Motor neuron (in vitro differentiated cells): ENCODE measurements at regions not wholly inside any gene's neighbourhood (a gene's known extent, or its start where the extent isn't known, plus 50 kb on each side); places are given as distances from the start of the nearest gene placed in this dataset.

Source experiments
- ATAC-seq, 8 experiments: fragments of 200-7000 bp; cut with Tn5 transposase; replicated peaks in 6 of 8; 2 replicates each; pipeline ENCODE4 v1.8.0; 2021; ENCODE audit warnings: mild to moderate bottlenecking in 8 of 8, moderate library complexity in 8 of 8
- H3K27ac ChIP-seq, 2 donors: fragments of 250-450 bp; sonication (Bioruptor Pico); 2 replicates each; pipeline ENCODE4 v1.9.0; 2021; ENCODE audit warnings: antibody characterized with exemption in 2 of 2, mild to moderate bottlenecking in 2 of 2, moderate library complexity in 1 of 2
- H3K4me1 ChIP-seq, 2 donors: fragments of 250-450 bp; sonication (Bioruptor Pico); replicated peaks in 1 of 2; 2 replicates each; pipeline ENCODE4 v1.6.1; 2021; ENCODE audit warnings: antibody characterized with exemption in 2 of 2, mild to moderate bottlenecking in 2 of 2, moderate library complexity in 1 of 2
- H3K4me3 ChIP-seq, 5 donors: fragments of 250-450 bp; sonication (Bioruptor Pico); 2 replicates each; pipeline ENCODE4 v1.9.0; 2021; ENCODE audit warnings: antibody characterized with exemption in 5 of 5, mild to moderate bottlenecking in 5 of 5, moderate library complexity in 4 of 5
- WGBS, 10 experiments: fragments of 450-650 bp; shearing (Covaris generic); methylation state at CpG; one replicate each; pipeline ENCODE4 v1.0.0; 2022; 5-methylcytosine and 5-hydroxymethylcytosine counted together
- in situ Hi-C, 9 experiments: fragments of 400-800 bp; cut with MboI; loops; one replicate each; pipeline ENCODE4 v1.15.0; 2021; ENCODE audit warnings: low sequenced_read_pairs in 9 of 9, low pct_unique_long_range_greater_than_20kb in 2 of 9; ENCODE audit not compliant: unreplicated experiment in 9 of 9

DNA sequence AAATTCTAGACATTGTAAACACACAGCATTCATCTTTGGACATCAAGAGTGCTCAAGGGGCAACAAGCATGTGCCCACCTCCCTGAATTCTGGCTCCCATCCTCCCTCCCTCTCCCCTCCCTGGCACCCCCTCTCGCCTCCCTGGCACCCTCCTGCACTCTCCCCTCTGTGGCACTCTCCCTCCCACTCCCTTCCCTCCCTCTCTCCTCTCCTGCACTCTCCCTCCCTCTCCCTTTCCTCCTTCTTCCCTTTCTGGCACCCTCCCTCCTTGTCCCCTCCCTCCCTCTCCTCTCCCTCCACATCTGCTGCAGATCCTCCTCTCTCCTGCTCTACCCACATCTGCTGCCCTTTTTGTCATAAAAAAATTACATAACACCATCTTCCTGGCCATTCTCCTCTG is 113.0 kb upstream of the SLC22A23 start:
- in situ Hi-C loops = no loop called here

DNA sequence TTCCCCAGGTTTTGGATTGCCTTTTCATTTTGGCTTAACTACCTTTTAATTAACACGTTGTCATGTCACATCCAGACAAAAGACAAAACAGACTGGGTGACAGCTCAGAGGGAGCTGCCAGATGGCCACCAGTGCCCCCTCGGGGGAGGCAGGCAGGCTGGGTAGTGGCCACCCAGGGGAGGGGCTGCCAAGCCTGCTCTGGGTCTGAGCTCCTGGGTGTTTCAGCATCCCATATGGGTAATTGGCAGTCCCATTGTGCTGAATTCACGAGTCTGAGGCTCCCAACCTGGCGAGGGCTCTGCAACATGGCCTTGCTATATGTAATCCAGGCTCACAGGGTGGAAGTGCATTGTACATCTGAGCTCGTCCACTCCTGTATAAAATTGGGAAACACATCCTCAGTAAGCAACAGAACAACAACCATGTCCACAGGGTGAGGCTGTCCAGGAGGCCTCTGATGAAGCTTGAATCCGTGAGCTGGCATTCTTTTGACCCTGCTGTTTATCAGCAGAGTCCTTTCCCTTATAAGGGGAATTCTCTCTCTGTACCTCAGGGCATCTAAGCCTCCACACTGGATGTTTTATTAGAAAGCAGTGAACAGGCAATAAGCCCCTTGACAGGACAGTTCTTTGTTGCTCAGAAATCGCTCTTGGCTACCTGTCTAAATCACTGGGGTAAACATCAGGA is 111.7 kb upstream of the SLC22A23 start:
- peak in 6 of 8 experiments; percentile 32 to 76 (median 48) for ATAC-seq
- 48 to 88% (median 71%) methylated on average over 1 to 6 of the region's 7 CpGs for WGBS, 10 experiments

More for the DNA sequence above, 113.0 kb upstream of the SLC22A23 start:
- H3K4me1 ChIP-seq = peaks cover 35 to 39% of the 10 kb centered on the region in 2 donors
- no peak overlapping the region for H3K4me3 ChIP-seq
- WGBS, 10 experiments = no CpG with 5 or more reads among the region's 1 CpG
- H3K27ac ChIP-seq = no peak overlapping the region
- peak in 1 of 8 experiments; percentile 38 for ATAC-seq

DNA sequence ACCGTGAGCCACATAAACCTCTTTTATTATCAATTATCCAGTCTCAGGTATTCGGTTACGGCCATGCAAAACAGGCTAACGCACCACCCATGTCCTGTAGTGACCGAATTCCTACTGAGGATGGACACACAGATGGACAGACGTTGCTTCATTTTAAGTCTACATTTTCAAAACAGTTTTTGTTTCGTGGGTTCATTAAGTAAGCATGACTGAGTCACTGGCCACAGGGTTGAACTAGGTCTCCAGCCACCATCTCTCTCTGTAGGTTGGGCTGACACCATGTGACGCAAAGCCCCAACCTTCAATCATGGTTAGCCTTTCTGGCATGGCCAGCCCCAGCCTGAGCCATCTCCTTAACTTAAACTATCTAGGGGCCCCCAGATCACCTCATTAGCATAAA is 110.0 kb upstream of the SLC22A23 start:
- Histone ChIP-seq H3K27ac (no peak overlapping the region), H3K4me3 (no peak overlapping the region), H3K4me1 (peaks cover 35 to 42% of the 10 kb centered on the region in 2 donors)
- in situ Hi-C loops = no loop called here
- 29 to 100% (median 91%) methylated on average over 2 to 6 of the region's 8 CpGs; no CpG with 5 or more reads in 4 of the 10 experiments for WGBS, 10 experiments
- no peak for ATAC-seq

More for the DNA sequence above, 111.7 kb upstream of the SLC22A23 start:
- no peak overlapping the region for H3K27ac ChIP-seq
- no peak overlapping the region for H3K4me3 ChIP-seq
- peaks cover 35 to 39% of the 10 kb centered on the region in 2 donors for H3K4me1 ChIP-seq
- in situ Hi-C loops = no loop called here

DNA sequence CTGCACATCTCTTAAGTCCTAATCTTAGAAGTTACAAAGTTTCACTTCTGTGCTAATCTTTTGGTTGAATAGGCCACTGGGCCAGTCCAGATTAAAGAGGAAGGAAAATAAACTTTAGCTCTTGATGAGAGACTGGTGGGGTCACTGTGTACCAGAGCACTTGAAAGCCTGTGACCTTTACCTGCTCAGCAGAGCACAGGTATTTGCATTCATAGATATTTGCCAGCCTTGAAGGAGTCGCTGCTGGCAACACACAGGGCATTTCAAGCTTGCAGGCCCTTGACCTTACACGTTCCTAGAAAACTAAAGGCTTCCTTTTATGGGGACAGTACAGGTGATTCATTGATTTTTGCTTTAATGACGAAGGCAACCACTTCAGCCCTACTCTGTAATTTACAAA is 108.4 kb upstream of the SLC22A23 start:
- H3K27ac ChIP-seq = no peak overlapping the region
- H3K4me1 ChIP-seq = peaks cover 25 to 41% of the 10 kb centered on the region in 2 donors
- ATAC-seq = no peak
- in situ Hi-C loops = no loop called here
- 56 to 95% (median 80%) methylated on average over 1 to 3 of the region's 3 CpGs; no CpG with 5 or more reads in 5 of the 10 experiments for WGBS, 10 experiments
- no peak overlapping the region for H3K4me3 ChIP-seq

DNA sequence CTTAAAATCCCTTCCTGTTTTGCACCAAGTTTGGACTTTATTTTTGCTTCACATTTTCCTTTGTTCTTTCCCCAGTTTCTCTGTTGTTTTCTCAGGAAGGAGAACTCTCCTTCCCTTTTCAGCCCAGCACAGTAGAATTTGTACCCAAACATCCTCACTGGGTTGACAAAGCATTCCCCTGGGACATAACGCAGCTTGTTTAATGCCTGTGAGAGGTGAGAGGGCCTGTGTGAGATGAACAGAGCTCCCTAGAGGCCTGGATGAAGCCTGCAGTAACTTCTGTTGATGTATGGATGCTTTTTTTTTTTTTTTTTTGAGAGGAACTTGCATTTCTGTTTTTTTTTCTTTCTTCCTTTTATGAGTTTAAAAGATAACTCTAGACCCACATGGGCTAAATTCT is 104.9 kb upstream of the SLC22A23 start:
- H3K27ac ChIP-seq = no peak overlapping the region
- WGBS, 10 experiments = 14 to 100% (median 63%) methylated on average over 1 of the region's 1 CpG
- no peak overlapping the region for H3K4me3 ChIP-seq
- in situ Hi-C loops = no loop called here
- peak in 5 of 8 experiments; percentile 74 to 98 (median 96) for ATAC-seq
- peaks cover 14 to 27% of the 10 kb centered on the region in 2 donors for H3K4me1 ChIP-seq

DNA sequence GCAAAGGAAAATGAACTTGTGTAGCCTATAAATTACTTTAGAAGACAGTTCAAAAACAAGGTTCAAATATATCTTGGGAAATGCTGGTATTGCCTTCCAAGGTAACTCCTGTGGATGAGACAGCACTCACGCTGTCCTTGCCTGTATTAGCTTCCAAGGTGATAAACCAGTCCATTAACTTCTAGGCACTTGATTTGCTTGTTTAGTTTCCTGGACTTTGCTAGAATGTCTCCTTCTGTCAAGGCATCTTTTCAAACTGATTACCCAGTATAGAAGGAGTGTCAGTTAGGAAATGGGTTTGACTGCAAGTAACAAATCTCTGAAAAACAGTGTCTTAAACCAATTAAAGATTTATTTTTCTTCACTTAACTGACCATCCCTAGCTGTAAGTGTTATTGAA is 103.4 kb upstream of the SLC22A23 start:
- no peak overlapping the region for H3K27ac ChIP-seq
- no peak overlapping the region for H3K4me3 ChIP-seq
- in situ Hi-C loops = no loop called here
- WGBS, 10 experiments = 50 to 100% (median 100%) methylated on average over 1 of the region's 1 CpG
- H3K4me1 ChIP-seq = peaks cover 7 to 21% of the 10 kb centered on the region in 2 donors
- ATAC-seq = no peak

DNA sequence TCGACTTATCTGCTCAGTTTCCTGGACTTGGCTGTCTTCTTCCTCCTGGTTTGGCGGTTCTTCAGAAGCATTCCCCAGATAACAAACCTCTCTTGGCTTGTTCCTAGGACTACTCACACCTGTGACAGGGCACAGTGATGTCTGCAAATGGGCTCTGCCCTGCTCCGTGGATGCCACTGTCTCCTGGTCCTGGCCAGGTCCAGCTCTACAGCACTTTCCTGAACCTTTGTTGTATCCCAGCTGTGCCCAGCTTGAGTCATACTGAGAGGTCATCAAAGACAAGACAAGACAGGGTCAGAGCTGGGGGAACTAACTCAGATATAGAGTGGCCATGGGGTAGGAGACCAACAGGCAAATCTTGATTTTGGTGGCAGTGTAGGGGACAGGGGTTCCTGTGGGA is 102.7 kb upstream of the SLC22A23 start:
- in situ Hi-C loops = no loop called here
- no peak overlapping the region for H3K27ac ChIP-seq
- no peak for ATAC-seq

DNA sequence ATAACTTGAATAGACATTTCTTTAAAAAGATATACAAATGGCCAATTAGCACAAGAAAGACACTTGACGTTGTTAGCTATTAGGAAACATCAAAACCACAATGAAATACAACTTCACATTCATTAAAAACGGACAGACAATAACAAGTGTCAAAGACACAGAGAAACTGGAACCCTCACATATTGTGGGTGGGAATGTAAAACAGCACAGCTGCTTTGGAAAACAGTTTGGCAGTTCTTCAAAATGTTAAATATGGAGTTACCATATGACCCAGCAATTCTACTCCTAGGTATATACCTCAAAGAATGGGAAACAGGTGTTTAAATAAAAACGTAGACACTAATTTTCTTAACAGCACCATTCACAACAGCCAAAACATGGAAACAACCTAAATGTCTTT is 100.5 kb upstream of the SLC22A23 start:
- H3K4me3 ChIP-seq = no peak overlapping the region
- no peak overlapping the region for H3K27ac ChIP-seq
- WGBS, 10 experiments = 10 to 89% (median 70%) methylated on average over 3 of the region's 3 CpGs
- peak in 1 of 8 experiments; percentile 51 for ATAC-seq
- H3K4me1 ChIP-seq = peaks cover 4 to 19% of the 10 kb centered on the region in 2 donors
- in situ Hi-C loops = no loop called here

More for the DNA sequence above, 102.7 kb upstream of the SLC22A23 start:
- Histone ChIP-seq H3K4me3 (no peak overlapping the region), H3K4me1 (peaks cover 4 to 19% of the 10 kb centered on the region in 2 donors)
- 57 to 100% (median 85%) methylated on average over 1 to 2 of the region's 3 CpGs; no CpG with 5 or more reads in 4 of the 10 experiments for WGBS, 10 experiments

DNA sequence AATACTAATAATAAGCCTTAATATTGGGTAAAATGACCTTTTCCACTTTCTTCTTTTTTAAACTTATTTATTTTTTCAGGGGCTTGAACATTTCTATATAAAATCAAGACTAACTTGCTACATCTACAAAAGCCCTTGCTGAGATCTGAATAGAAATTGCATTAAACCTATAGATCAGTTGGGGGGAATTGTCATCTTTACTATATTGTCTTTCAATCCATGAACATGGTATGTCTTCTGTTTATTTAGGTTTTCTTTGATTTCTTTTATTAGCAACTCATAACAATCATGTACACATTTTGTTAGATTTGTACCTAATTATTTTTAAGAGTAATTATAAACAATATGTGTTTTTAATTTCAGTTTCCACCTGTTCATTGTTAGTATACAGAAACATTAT is 96.4 kb upstream of the SLC22A23 start:
- ATAC-seq = no peak
- in situ Hi-C loops = no loop called here
- H3K27ac ChIP-seq = no peak overlapping the region
- no peaks in the 10 kb centered on the region for H3K4me1 ChIP-seq
- H3K4me3 ChIP-seq = no peak overlapping the region

DNA sequence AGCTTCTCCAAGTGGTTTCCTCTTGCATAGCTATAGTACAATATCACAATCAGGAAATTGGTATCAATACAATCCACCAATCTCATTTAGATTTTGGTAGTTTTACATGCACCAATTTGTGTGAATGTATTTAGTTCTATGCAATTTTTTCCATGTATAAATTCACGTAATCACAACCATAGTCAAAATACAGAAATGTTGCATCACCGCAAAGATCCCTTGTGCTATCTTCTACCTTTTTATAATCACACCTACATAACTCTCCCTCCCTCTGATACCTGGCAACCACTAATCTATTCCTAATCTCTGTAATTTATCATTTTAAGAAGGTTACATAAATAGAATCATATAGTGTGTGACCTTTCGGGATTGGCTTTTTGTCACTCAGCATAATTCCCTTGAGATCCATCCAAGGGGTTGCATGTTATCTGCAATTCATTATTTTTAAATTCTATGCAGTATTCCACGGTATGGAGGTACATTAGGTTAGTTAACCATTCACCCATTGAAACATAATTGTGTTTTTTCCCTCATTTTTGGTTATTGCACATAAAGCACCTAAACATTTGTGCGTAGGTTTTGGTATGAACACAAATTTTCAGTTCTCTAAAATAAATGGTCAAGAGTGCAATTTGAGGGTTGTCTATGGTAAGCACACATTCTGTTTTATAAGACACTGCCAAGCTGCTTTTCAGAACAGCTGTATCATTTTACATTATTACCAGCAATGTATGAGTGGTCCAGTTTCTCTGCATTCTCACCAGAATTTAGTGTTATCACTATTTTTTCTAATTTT is 95.1 kb upstream of the SLC22A23 start:
- Histone ChIP-seq H3K4me1 (no peaks in the 10 kb centered on the region), H3K27ac (no peak overlapping the region), H3K4me3 (no peak overlapping the region)
- ATAC-seq = no peak
- 51 to 85% (median 78%) methylated on average over 1 to 5 of the region's 5 CpGs for WGBS, 10 experiments
- in situ Hi-C loops = no loop called here

DNA sequence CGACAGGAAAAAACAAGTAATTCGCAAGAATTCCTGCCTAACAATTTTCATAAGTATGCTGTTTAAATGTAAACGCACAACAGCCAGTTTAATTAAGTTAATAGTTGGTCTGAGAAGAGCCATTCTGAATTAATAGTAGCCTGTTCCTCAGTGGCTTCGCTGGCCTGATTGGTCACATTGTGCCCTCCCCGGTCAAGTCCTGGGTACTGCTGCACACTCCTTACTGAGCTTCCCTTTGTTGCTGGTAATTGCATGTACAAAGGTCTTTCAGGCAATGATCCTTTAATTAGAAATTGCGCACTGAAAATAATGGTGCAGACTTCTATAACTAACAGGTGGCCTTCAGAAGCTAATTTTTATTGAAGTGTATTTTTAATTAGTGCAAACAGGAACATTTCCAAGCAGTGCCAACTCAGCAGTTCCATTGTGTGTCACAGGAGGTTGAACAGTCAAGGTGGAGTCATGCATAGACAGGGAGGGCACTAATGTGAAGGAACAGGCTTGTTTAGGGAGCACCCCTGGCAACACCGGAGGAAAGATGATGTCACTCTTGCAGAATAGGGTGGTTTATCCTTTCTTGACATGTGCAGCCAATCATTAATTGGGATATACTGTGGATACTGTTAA is 92.6 kb upstream of the SLC22A23 start:
- in situ Hi-C loops = no loop called here
- H3K27ac ChIP-seq = no peak overlapping the region
- no peak overlapping the region for H3K4me3 ChIP-seq
- 44 to 100% (median 88%) methylated on average over 1 to 6 of the region's 7 CpGs for WGBS, 10 experiments
- ATAC-seq = peak in 3 of 8 experiments; percentile 15 to 98 (median 86)
- no peaks in the 10 kb centered on the region for H3K4me1 ChIP-seq

DNA sequence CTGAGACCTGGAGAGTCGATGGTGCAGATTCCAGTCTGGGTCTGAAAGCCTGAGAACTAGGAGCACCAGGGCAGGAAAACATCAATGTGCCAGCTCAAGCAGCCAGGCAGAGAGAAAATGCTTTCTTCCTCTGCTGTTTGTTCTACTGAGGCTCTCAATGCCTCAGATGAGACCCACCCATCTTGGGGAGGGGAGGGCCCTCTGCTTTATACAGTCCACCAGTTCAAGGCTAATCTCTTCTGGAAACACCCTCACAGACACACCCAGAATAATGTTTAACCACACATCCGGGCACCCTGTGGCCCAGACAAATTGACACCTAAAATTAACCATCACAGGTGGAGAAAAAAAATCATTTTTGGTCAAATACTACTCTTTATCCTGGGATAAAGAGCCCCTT is 89.3 kb upstream of the SLC22A23 start:
- 57 to 86% (median 72%) methylated on average over 1 to 2 of the region's 2 CpGs; no CpG with 5 or more reads in 6 of the 10 experiments for whole genome bisulfite sequencing, 10 experiments
- ATAC-seq = peak in 2 of 8 experiments; percentile 45 to 58
- H3K27ac ChIP-seq = no peak overlapping the region
- in situ Hi-C loops = no loop called here
- H3K4me1 ChIP-seq = no peaks in the 10 kb centered on the region
- no peak overlapping the region for H3K4me3 ChIP-seq

DNA sequence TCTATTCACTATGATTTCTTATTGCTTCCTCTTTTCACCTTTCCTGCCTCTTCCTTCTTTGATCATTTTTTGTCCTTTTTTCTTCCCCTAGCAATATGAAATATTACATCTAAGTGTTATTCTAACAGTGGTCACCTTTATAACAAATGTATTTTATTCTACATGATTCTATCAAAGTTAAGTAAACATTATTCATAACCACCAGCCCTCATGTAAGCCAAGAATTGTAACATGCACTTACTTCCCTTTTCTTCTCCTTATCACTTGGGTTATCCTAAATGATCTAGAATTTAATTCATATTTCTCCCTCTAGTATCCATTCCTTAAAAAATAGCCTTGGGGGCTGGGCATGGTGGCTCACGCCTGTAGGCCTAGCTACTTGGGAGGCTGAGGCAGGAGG is 88.3 kb upstream of the SLC22A23 start:
- H3K27ac ChIP-seq = no peak overlapping the region
- no peak overlapping the region for H3K4me3 ChIP-seq
- H3K4me1 ChIP-seq = no peaks in the 10 kb centered on the region
- in situ Hi-C loops = no loop called here
- no peak for ATAC-seq
- WGBS, 10 experiments = 80 to 88% (median 80%) methylated on average over 1 of the region's 1 CpG; no CpG with 5 or more reads in 7 of the 10 experiments
